Endothelial cell of umbilical vein (primary cell): ENCODE measurements at regions not wholly inside any gene's neighbourhood (a gene's known extent, or its start where the extent isn't known, plus 50 kb on each side); places are given as distances from the start of the nearest gene placed in this dataset.
"Not testable (repeated sequence)": the region's sequence is repeated elsewhere in the genome, so short reads cannot be mapped to it uniquely, and the experiment has no call there.

Source experiments
- FOS ChIP-seq: IDR thresholded peaks from 2 replicates; pipeline ENCODE4 v1.6.1; 2011; ENCODE audit warnings: mild to moderate bottlenecking, low read length, moderate library complexity, borderline replicate concordance; ENCODE audit not compliant: insufficient read depth
- GATA2 ChIP-seq: IDR thresholded peaks from 2 replicates; pipeline ENCODE4 v1.7.0; 2011; ENCODE audit warnings: low read depth, mild to moderate bottlenecking, moderate library complexity, mixed read lengths, low read length; ENCODE audit not compliant: insufficient read length, insufficient read depth
- POLR2A ChIP-seq: IDR thresholded peaks from 2 replicates; pipeline ENCODE4 v1.6.1; 2012; ENCODE audit warnings: low read depth, mild to moderate bottlenecking, control low read depth, low read length
- POLR2AphosphoS5 ChIP-seq: IDR thresholded peaks from 2 replicates; pipeline ENCODE4 v1.6.1; 2012; ENCODE audit warnings: low read depth, mild to moderate bottlenecking, control low read depth, low read length, moderate library complexity; ENCODE audit not compliant: insufficient read depth
- TF ChIP-seq, protein P1 (sequence below), 2 donors: IDR thresholded peaks; 1 replicate in 1 of 2; 2 replicates in 1 of 2; pipeline ENCODE4 v1.5.1; 2011; ENCODE audit warnings: low read length in 2 of 2, mild to moderate bottlenecking in 2 of 2, moderate library complexity in 2 of 2, control low read depth in 1 of 2, inconsistent platforms in 1 of 2, low read depth in 1 of 2; ENCODE audit not compliant: insufficient read depth in 1 of 2; ENCODE audit errors: extremely low read depth in 1 of 2
- TF ChIP-seq, protein P2 (sequence below): IDR thresholded peaks from 2 replicates; pipeline ENCODE4 v1.6.1; 2011; ENCODE audit not compliant: insufficient read depth, insufficient read length

DNA sequence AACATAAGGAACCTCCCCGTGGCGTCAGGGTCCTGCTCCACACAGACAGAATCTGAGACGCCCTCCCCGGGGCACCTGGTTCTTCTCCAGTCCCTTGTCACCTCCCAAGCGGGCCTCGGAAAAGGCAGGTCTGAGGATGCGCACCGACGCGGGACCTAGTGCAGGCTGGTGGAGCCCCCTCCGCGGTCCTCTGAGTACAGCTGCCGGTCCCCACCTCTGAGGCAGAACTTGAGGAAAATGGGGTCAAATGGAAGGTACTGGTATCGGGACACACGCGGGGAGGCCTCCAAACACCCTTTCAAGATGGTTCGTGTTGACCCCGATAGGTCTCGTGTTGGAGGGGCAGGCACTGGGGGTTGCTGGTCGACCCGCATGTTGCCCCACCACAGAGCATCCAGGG is 1725.3 kb downstream of the SPATA31A7 start:
- TF ChIP-seq GATA2, POLR2AphosphoS5, FOS, POLR2A: not testable (repeated sequence)
- TF ChIP-seq, protein P1, sequence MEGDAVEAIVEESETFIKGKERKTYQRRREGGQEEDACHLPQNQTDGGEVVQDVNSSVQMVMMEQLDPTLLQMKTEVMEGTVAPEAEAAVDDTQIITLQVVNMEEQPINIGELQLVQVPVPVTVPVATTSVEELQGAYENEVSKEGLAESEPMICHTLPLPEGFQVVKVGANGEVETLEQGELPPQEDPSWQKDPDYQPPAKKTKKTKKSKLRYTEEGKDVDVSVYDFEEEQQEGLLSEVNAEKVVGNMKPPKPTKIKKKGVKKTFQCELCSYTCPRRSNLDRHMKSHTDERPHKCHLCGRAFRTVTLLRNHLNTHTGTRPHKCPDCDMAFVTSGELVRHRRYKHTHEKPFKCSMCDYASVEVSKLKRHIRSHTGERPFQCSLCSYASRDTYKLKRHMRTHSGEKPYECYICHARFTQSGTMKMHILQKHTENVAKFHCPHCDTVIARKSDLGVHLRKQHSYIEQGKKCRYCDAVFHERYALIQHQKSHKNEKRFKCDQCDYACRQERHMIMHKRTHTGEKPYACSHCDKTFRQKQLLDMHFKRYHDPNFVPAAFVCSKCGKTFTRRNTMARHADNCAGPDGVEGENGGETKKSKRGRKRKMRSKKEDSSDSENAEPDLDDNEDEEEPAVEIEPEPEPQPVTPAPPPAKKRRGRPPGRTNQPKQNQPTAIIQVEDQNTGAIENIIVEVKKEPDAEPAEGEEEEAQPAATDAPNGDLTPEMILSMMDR (IDR thresholded peaks at IDR 0.05; ENCODE audit: extremely low read depth in 1 of 2, insufficient read depth in 1 of 2, low read depth in 1 of 2, low read length in 2 of 2), result not testable (repeated sequence)
- TF ChIP-seq, protein P2, sequence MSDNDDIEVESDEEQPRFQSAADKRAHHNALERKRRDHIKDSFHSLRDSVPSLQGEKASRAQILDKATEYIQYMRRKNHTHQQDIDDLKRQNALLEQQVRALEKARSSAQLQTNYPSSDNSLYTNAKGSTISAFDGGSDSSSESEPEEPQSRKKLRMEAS, result not testable (repeated sequence)
